HFF-Myc (cell line): ENCODE measurements at regions not wholly inside any gene's neighbourhood (a gene's known extent, or its start where the extent isn't known, plus 50 kb on each side); places are given as distances from the start of the nearest gene placed in this dataset.

Source experiments
- DNase-seq: peaks from one replicate; pipeline ENCODE4 v3.0.0-alpha.2; 2011; ENCODE audit warnings: low read depth; ENCODE audit errors: extremely low read depth
- H3K4me3 ChIP-seq: replicated peaks from 2 replicates; pipeline ENCODE4 v1.5.1; 2011; ENCODE audit warnings: low read depth, mild to moderate bottlenecking, control low read depth, low read length
- CTCF ChIP-seq: IDR thresholded peaks from 2 replicates; pipeline ENCODE4 v1.5.1; 2012; ENCODE audit warnings: mild to moderate bottlenecking, low read depth, low read length, control low read depth; ENCODE audit errors: missing control alignments

- H3K4me3 ChIP-seq = no peak overlapping the region
- no peak for DNase-seq
- no peak for TF ChIP-seq CTCF
Measured at GRCh38 chr3:6601374-6601773, 259.5 kb upstream of the GRM7 start.

DNA sequence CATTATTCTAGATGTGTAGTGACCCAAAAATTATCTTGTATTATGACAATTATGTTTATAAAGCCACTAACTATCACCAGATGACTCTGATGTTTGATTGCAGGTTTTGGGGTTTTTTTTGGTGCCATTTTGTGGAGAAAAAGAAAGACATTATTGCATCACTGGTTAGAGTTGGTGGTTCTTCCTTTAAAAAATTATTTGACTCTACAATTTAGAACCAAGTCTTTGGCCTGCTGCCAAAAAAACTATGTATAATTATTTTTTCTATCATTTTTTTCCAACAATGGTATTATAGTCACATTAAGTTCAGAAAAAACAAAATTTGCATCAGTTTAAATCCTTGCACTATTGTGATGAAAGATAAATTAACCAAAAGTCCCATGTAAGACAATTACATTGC lies 258.6 kb upstream of the GRM7 start:
- TF ChIP-seq CTCF = no peak
- DNase-seq = no peak
- no peak overlapping the region for H3K4me3 ChIP-seq

DNA sequence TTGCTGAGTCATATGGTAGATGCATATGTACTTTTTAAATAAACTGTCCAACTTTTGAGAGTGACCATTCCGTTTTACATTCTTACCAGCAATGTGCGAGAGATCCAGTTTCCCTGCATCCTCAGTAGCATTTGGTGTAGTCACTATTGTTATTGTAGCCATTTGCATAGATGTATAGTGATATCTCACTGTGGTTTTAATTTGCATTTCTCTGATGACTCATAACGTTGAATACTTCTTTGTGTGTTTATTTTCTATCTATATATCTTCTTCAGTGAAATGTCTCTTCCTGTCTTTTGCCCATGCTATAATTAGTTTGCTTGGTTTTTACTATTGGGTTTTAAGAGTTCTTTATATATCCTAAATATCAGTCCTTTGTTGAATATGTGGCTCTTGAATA lies 255.7 kb upstream of the GRM7 start:
- DNase-seq = no peak
- H3K4me3 ChIP-seq = no peak overlapping the region
- TF ChIP-seq CTCF = no peak

DNA sequence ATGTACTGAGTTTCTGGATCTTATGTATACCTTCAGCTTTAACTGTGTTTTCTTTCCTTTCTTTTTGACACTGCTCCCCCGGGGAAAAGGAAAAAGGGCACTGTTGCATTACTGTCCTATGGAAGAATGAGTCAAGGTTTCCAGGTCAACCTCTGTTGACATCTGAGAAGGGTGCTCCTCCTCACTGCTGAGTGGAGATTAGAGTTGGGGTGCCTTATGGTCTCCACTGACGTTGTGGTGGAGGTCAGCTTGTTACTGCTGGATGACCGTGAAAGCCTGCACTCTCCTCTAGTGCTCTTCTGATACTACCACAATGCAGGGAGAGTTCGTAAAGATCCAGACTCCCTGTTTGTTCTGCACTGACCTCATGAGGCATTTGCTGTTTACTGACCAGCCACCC lies 252.1 kb upstream of the GRM7 start:
- no peak for TF ChIP-seq CTCF
- H3K4me3 ChIP-seq = no peak overlapping the region
- no peak for DNase-seq

GRCh38 chr3:6612034-6612616 lies 248.8 kb upstream of the GRM7 start:
- no peak for DNase-seq
- TF ChIP-seq CTCF = no peak
- no peak overlapping the region for H3K4me3 ChIP-seq

DNA sequence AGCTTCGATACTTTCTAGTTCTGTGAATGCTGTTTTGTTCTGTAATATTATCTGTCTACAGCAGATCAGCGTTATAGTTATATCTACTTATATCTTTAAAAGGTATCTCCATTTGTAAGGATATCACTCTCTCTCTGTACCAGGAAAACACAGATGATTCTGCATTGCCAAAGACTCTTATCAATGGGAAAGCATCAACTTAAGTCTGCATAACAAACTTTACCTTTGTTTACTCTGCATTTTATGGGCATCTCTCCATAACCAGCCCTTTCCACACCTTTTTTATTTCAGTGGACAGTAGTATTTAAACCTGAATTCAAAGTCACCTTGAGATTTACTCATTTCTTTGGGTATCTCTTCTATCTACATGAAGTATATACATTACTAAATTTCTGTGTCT lies 238.7 kb upstream of the GRM7 start:
- DNase-seq = no peak
- no peak for TF ChIP-seq CTCF
- H3K4me3 ChIP-seq = no peak overlapping the region

DNA sequence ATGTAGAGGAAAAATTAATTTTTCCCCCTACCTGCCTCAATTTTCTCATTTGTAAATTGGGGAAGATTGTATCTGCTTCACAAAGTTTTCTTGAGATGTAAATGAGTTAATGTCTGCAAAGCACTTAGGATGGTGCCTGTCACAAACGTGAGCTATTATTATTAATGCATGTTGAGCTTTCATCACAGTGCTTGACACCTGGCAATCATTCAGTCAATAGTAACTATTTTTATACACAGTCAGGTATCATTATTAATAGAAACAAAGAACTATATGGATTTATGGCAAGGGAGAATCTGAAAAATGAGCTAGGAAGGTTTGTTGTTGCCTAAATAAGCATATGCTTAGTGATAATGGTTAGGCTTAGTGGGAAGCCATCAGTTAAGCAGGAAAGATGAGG lies 238.2 kb upstream of the GRM7 start:
- DNase-seq = no peak
- TF ChIP-seq CTCF = no peak
- no peak overlapping the region for H3K4me3 ChIP-seq
